H1 (cell line): ENCODE measurements at regions not wholly inside any gene's neighbourhood (a gene's known extent, or its start where the extent isn't known, plus 50 kb on each side); places are given as distances from the start of the nearest gene placed in this dataset.

Experiments used
- CTCF ChIA-PET: fragments of 300-600 bp; sonication (Branson Sonifier 250); formaldehyde crosslinking; loops from one replicate; lab custom pipeline; 2021; ENCODE audit not compliant: partially characterized antibody; lab: Charles Lee
- POLR2A ChIA-PET: fragments of 300-600 bp; sonication (Branson Sonifier 250); formaldehyde crosslinking; loops from one replicate; lab custom pipeline; 2021; ENCODE audit warnings: inconsistent platforms; ENCODE audit not compliant: partially characterized antibody; lab: Charles Lee
- DNase-seq, 2 experiments: peaks; one replicate each; pipeline versions ENCODE4 v3.0.0 to v3.0.0-alpha.2; 2010 to 2022; ENCODE audit warnings: low spot score in 2 of 2, low read depth in 1 of 2, mixed read lengths in 1 of 2
- FAIRE-seq: peaks from 2 replicates; lab custom pipeline; 2011; peaks lifted over from hg19 to GRCh38; lab: Jason Lieb, UNC
- H2AFZ ChIP-seq: 2 replicates; pipeline ENCODE4 v1.8.1; 2012; ENCODE audit warnings: low read length, inconsistent platforms
- H2AK5ac ChIP-seq: 2 replicates; pipeline ENCODE4 v1.6.1; 2013; ENCODE audit warnings: low read depth, low read length
- H2BK120ac ChIP-seq: replicated peaks from 2 replicates; pipeline ENCODE3; 2013; ENCODE audit warnings: low read depth, low read length, inconsistent platforms
- H2BK12ac ChIP-seq: 2 replicates; pipeline ENCODE4 v1.6.1; 2013; ENCODE audit warnings: low read depth, low read length
- H2BK15ac ChIP-seq: 2 replicates; pipeline ENCODE4 v1.6.1; 2013; ENCODE audit warnings: low read length
- H2BK20ac ChIP-seq: 2 replicates; pipeline ENCODE4 v1.6.1; 2013; ENCODE audit warnings: low read length
- H2BK5ac ChIP-seq: 2 replicates; pipeline ENCODE4 v1.6.1; 2013; ENCODE audit warnings: low read depth, low read length
- H3K14ac ChIP-seq: 2 replicates; pipeline ENCODE4 v1.6.1; 2013; ENCODE audit warnings: inconsistent platforms; ENCODE audit not compliant: insufficient read length
- H3K18ac ChIP-seq: 2 replicates; pipeline ENCODE4 v1.6.1; 2013; ENCODE audit warnings: low read length; ENCODE audit errors: extremely low read depth
- H3K23ac ChIP-seq: 2 replicates; pipeline ENCODE4 v1.6.1; 2013; ENCODE audit warnings: inconsistent platforms; ENCODE audit not compliant: insufficient read length
- H3K23me2 ChIP-seq: 2 replicates; pipeline ENCODE4 v1.6.1; 2013; ENCODE audit warnings: low read depth, low read length
- H3K27ac ChIP-seq: 2 replicates; pipeline ENCODE4 v1.6.1; 2011; ENCODE audit warnings: low read depth, low read length, inconsistent platforms
- H3K27me3 ChIP-seq, 4 experiments: replicated peaks in 1 of 4; 1 replicate in 1 of 4; 2 replicates in 3 of 4; pipeline versions ENCODE4 v1.6.1 to v1.8.1; 2011 to 2013; ENCODE audit warnings: low read length in 3 of 4, mild to moderate bottlenecking in 3 of 4, inconsistent platforms in 2 of 4, mixed read lengths in 2 of 4, moderate library complexity in 1 of 4; ENCODE audit not compliant: control insufficient read depth in 3 of 4, insufficient read depth in 3 of 4; ENCODE audit errors: extremely low read depth in 1 of 4
- H3K36me3 ChIP-seq, 4 experiments: 2 replicates each; pipeline versions ENCODE4 v1.6.1 to v1.8.1; 2011 to 2013; ENCODE audit warnings: mild to moderate bottlenecking in 4 of 4, low read length in 3 of 4, moderate library complexity in 2 of 4, control low read depth in 1 of 4, inconsistent platforms in 1 of 4; ENCODE audit not compliant: insufficient read depth in 4 of 4, control insufficient read depth in 2 of 4
- H3K4ac ChIP-seq: replicated peaks from 2 replicates; pipeline ENCODE3; 2013; ENCODE audit warnings: low read length, low read depth, mixed read lengths, inconsistent platforms; ENCODE audit not compliant: insufficient read length
- H3K4me1 ChIP-seq, 4 experiments: replicated peaks in 1 of 4; 1 replicate in 1 of 4; 2 replicates in 3 of 4; pipeline versions ENCODE4 v1.6.1 to v1.8.1; 2011 to 2013; ENCODE audit warnings: low read length in 3 of 4, inconsistent platforms in 2 of 4, mixed read lengths in 1 of 4; ENCODE audit not compliant: insufficient read depth in 4 of 4, control insufficient read depth in 3 of 4
- H3K4me2 ChIP-seq, 2 experiments: 2 replicates each; pipeline versions ENCODE4 v1.6.1 to v1.8.1; 2011 to 2013; ENCODE audit warnings: low read depth in 2 of 2, low read length in 2 of 2, control low read depth in 1 of 2, inconsistent platforms in 1 of 2, mild to moderate bottlenecking in 1 of 2; ENCODE audit not compliant: insufficient read depth in 1 of 2
- H3K4me3 ChIP-seq, 4 experiments: fragments of 200-600, 300-600 bp in 1 of 4; sonication (generic), shearing (Covaris generic), sonication (Bioruptor Twin) in 1 of 4; 2 replicates each; pipeline versions ENCODE4 v1.5.1 to v1.8.1; 2011 to 2016; ENCODE audit warnings: low read length in 4 of 4, low read depth in 3 of 4, control low read depth in 2 of 4, inconsistent platforms in 2 of 4, mild to moderate bottlenecking in 2 of 4, mixed read lengths in 1 of 4, moderate library complexity in 1 of 4; ENCODE audit not compliant: insufficient read depth in 2 of 4; ENCODE audit errors: extremely low read depth in 1 of 4
- H3K56ac ChIP-seq: replicated peaks from 2 replicates; pipeline ENCODE3; 2013; ENCODE audit warnings: low read depth, mild to moderate bottlenecking, mixed read lengths, low read length, inconsistent platforms; ENCODE audit not compliant: insufficient read length
- H3K79me1 ChIP-seq: 2 replicates; pipeline ENCODE4 v1.6.1; 2013; ENCODE audit warnings: low read depth, low read length, control low read depth
- H3K79me2 ChIP-seq, 2 experiments: 2 replicates each; pipeline versions ENCODE4 v1.6.1 to v1.8.1; 2012 to 2013; ENCODE audit warnings: low read length in 2 of 2, mild to moderate bottlenecking in 2 of 2, inconsistent platforms in 1 of 2; ENCODE audit not compliant: insufficient read depth in 2 of 2, control insufficient read depth in 1 of 2
- H3K9ac ChIP-seq, 4 experiments: replicated peaks in 1 of 4; 1 replicate in 1 of 4; 2 replicates in 3 of 4; pipeline versions ENCODE4 v1.6.1 to v1.8.1; 2011 to 2013; ENCODE audit warnings: low read depth in 3 of 4, low read length in 3 of 4, control low read depth in 2 of 4, mild to moderate bottlenecking in 2 of 4, moderate library complexity in 2 of 4, inconsistent platforms in 1 of 4; ENCODE audit errors: extremely low read depth in 1 of 4
- H3K9me3 ChIP-seq, 2 experiments: 2 replicates each; pipeline versions ENCODE4 v1.6.1 to v1.8.1; 2012 to 2013; ENCODE audit warnings: mild to moderate bottlenecking in 2 of 2, moderate library complexity in 2 of 2, control low read depth in 1 of 2, inconsistent platforms in 1 of 2, low read depth in 1 of 2, low read length in 1 of 2, mixed read lengths in 1 of 2; ENCODE audit not compliant: insufficient read depth in 2 of 2
- H4K20me1 ChIP-seq, 2 experiments: replicated peaks in 1 of 2; 2 replicates each; pipeline versions ENCODE3 to v1.8.1; 2011 to 2013; ENCODE audit warnings: inconsistent platforms in 2 of 2, low read length in 2 of 2, mild to moderate bottlenecking in 1 of 2; ENCODE audit not compliant: insufficient read depth in 2 of 2, control insufficient read depth in 1 of 2
- H4K5ac ChIP-seq: 2 replicates; pipeline ENCODE4 v1.6.1; 2013; ENCODE audit warnings: low read length, low read depth, mixed read lengths, inconsistent platforms; ENCODE audit not compliant: insufficient read length
- H4K8ac ChIP-seq: 2 replicates; pipeline ENCODE4 v1.8.0; 2013; ENCODE audit warnings: mild to moderate bottlenecking, moderate library complexity, low read length, inconsistent platforms; ENCODE audit not compliant: insufficient read depth; ENCODE audit errors: extremely low read depth
- H4K91ac ChIP-seq: replicated peaks from 2 replicates; pipeline ENCODE3; 2013; ENCODE audit warnings: low read length, mixed read lengths, inconsistent platforms; ENCODE audit not compliant: insufficient read length
- ATF3 ChIP-seq: IDR thresholded peaks from 2 replicates; pipeline ENCODE4 v1.6.1; 2011; ENCODE audit warnings: low read depth, mild to moderate bottlenecking, low read length; ENCODE audit not compliant: insufficient read depth
- CEBPB ChIP-seq: IDR thresholded peaks from 2 replicates; pipeline ENCODE4 v1.6.1; 2012; ENCODE audit warnings: low read depth, low read length
- CTCF ChIP-seq, 3 experiments: IDR thresholded peaks; 1 replicate in 2 of 3; 2 replicates in 1 of 3; pipeline versions ENCODE4 v1.5.1 to v1.6.1; 2011; ENCODE audit warnings: low read length in 3 of 3, mild to moderate bottlenecking in 3 of 3, inconsistent platforms in 2 of 3, low read depth in 1 of 3, moderate library complexity in 1 of 3; ENCODE audit not compliant: insufficient read depth in 1 of 3; ENCODE audit errors: control extremely low read depth in 1 of 3
- FOSL1 ChIP-seq: IDR thresholded peaks from 2 replicates; pipeline ENCODE4 v1.6.1; 2011; ENCODE audit warnings: mild to moderate bottlenecking, low read depth, low read length, moderate library complexity; ENCODE audit not compliant: insufficient read depth
- GABPA ChIP-seq: IDR thresholded peaks from 2 replicates; pipeline ENCODE4 v1.6.1; 2011; ENCODE audit warnings: mild to moderate bottlenecking, low read length, moderate library complexity, borderline replicate concordance; ENCODE audit not compliant: insufficient read depth
- HDAC6 ChIP-seq: IDR thresholded peaks from one replicate; pipeline ENCODE4 v1.7.1; 2012; ENCODE audit warnings: low read depth, mild to moderate bottlenecking, inconsistent platforms, low read length, moderate library complexity
- MAX ChIP-seq: IDR thresholded peaks from 2 replicates; pipeline ENCODE4 v1.6.1; 2012; ENCODE audit warnings: inconsistent platforms
- PHF8 ChIP-seq: fragments of 200-600 bp; sonication (generic); conservative IDR thresholded peaks from 2 replicates; pipeline ENCODE4 v1.7.1; 2012; ENCODE audit warnings: low read depth, mild to moderate bottlenecking, inconsistent platforms, low read length, moderate library complexity
- SIN3A ChIP-seq, 2 experiments: IDR thresholded peaks in 1 of 2; conservative IDR thresholded peaks in 1 of 2; 2 replicates each; pipeline ENCODE4 v1.6.1; 2011 to 2012; ENCODE audit warnings: low read length in 2 of 2, improper control_type of control experiment in 1 of 2, low read depth in 1 of 2, mild to moderate bottlenecking in 1 of 2
- SIRT6 ChIP-seq: IDR thresholded peaks from one replicate; pipeline ENCODE4 v1.7.1; 2012; ENCODE audit warnings: low read length, inconsistent platforms
- SRF ChIP-seq: IDR thresholded peaks from 2 replicates; pipeline ENCODE4 v1.6.1; 2011; ENCODE audit warnings: mild to moderate bottlenecking, low read depth, low read length, moderate library complexity
- TAF7 ChIP-seq: optimal IDR thresholded peaks from 2 replicates; pipeline ENCODE3; 2011; ENCODE audit warnings: low read depth, mild to moderate bottlenecking, inconsistent platforms, low read length, moderate library complexity, borderline replicate concordance

- no peaks in the 10 kb centered on the region for H3K79me2 ChIP-seq
- no peak overlapping the region for H4K8ac ChIP-seq
- H2BK120ac ChIP-seq, result no peak overlapping the region
- H4K20me1 ChIP-seq, result no peaks in the 10 kb centered on the region
- H3K79me1 ChIP-seq, result no peaks in the 10 kb centered on the region
- ChIA-PET CTCF (no interaction called here), POLR2A (no interaction called here)
- no peaks in the 10 kb centered on the region for H3K23me2 ChIP-seq
- no peak overlapping the region for H4K5ac ChIP-seq
- no peak overlapping the region for H2BK12ac ChIP-seq
- no peak overlapping the region for H3K27ac ChIP-seq
- H3K14ac ChIP-seq, result no peak overlapping the region
- H2AFZ ChIP-seq, result no peak overlapping the region
- no peak overlapping the region for H3K4me2 ChIP-seq
- no peak overlapping the region for H2BK5ac ChIP-seq
- H3K4me3 ChIP-seq, result no peak overlapping the region
- H3K4me1 ChIP-seq, result no peaks in the 10 kb centered on the region
- no peak overlapping the region for H3K23ac ChIP-seq
- H3K27me3 ChIP-seq, result no peaks in the 10 kb centered on the region
- no peak for DNase-seq
- no peak overlapping the region for H3K9ac ChIP-seq
- H3K56ac ChIP-seq, result no peak overlapping the region
- 0 out of 4 replicates have a peak, but pooled peaks cover 0 to 5% of the 10 kb centered on the region in 2 experiments for H3K9me3 ChIP-seq
- H4K91ac ChIP-seq, result no peak overlapping the region
- no peak for FAIRE-seq
- no peaks in the 10 kb centered on the region for H3K36me3 ChIP-seq
- no peak overlapping the region for H2AK5ac ChIP-seq
- H3K4ac ChIP-seq, result no peak overlapping the region
- H2BK20ac ChIP-seq, result no peak overlapping the region
- H3K18ac ChIP-seq, result no peak overlapping the region
- H2BK15ac ChIP-seq, result no peak overlapping the region
- no peak for TF ChIP-seq HDAC6
- no peak for TF ChIP-seq TAF7
- no peak for TF ChIP-seq ATF3
- TF ChIP-seq SRF, result no peak
- no peak for TF ChIP-seq PHF8
- no peak for TF ChIP-seq GABPA
- TF ChIP-seq FOSL1, result no peak
- no peak for TF ChIP-seq SIN3A (conservative IDR thresholded peaks at IDR 0.05 in 1 of 2, IDR thresholded peaks at IDR 0.05 in 1 of 2; ENCODE audit: low read depth in 1 of 2, low read length in 2 of 2)
- no peak for TF ChIP-seq MAX
- TF ChIP-seq CEBPB, result no peak
- TF ChIP-seq SIRT6, result no peak
- TF ChIP-seq CTCF (IDR thresholded peaks at IDR 0.05; ENCODE audit: control extremely low read depth in 1 of 3, insufficient read depth in 1 of 3, low read depth in 1 of 3, low read length in 3 of 3), result no peak
Measured at GRCh38 chr4:44848466-44848865, 122.1 kb upstream of the GNPDA2 start.
